K562 (cell line): ENCODE measurements at regions not wholly inside any gene's neighbourhood (a gene's known extent, or its start where the extent isn't known, plus 50 kb on each side); places are given as distances from the start of the nearest gene placed in this dataset.

Source experiments
- ATAC-seq: fragments of 200-7000 bp; cut with Tn5 transposase; 3 replicates; pipeline ENCODE4 v1.9.1; 2020; ENCODE audit warnings: moderate library complexity
- BruUV-seq: library from RNA; stranded (reverse); fragments of 400-500 nt; replicated peaks from 2 replicates; lab custom pipeline; 2021; lab: Mats Ljungman, UMichigan
- CTCF ChIA-PET: fragments of 300-600 bp; formaldehyde crosslinking; extraction: SDS; loops from one replicate; lab custom pipeline; 2021; ENCODE audit warnings: low intra/inter-chr PET ratio; lab: Yijun Ruan, JAX
- POLR2A ChIA-PET: fragments of 300-600, 350-650 bp; sonication (Branson Sonifier 250); formaldehyde crosslinking; extraction: SDS; loops from one replicate; lab custom pipeline; 2021; ENCODE audit warnings: antibody characterized with exemption, inconsistent platforms; lab: Yijun Ruan, JAX
- DNase-seq, 4 experiments: peaks; one replicate each; pipeline versions ENCODE4 v3.0.0 to v3.0.0-alpha.2; 2011 to 2018; ENCODE audit warnings: low spot score in 3 of 4, mixed read lengths in 3 of 4; ENCODE audit errors: extremely low read depth in 1 of 4
- FAIRE-seq: peaks from 2 replicates; lab custom pipeline; 2011; peaks lifted over from hg19 to GRCh38; lab: Jason Lieb, UNC
- H2AFZ ChIP-seq: 2 replicates; pipeline ENCODE4 v1.6.0; 2011; ENCODE audit warnings: low read depth, low read length, control low read depth, inconsistent platforms
- H3K27ac ChIP-seq: fragments of 200-600 bp; 3 replicates; pipeline ENCODE4 v1.8.0; 2011; ENCODE audit warnings: low read depth, mild to moderate bottlenecking, control low read depth, inconsistent platforms, low read length, moderate library complexity, mixed read lengths; ENCODE audit errors: extremely low read depth
- H3K27me3 ChIP-seq, 2 experiments: fragments of 300-600 bp in 1 of 2; 2 replicates in 1 of 2; 3 replicates in 1 of 2; pipeline versions ENCODE4 v1.6.0 to v1.8.0; 2011; ENCODE audit warnings: inconsistent platforms in 2 of 2, low read length in 2 of 2, mild to moderate bottlenecking in 1 of 2, mixed read lengths in 1 of 2, moderate library complexity in 1 of 2; ENCODE audit not compliant: control insufficient read depth in 2 of 2, insufficient read depth in 2 of 2
- H3K36me3 ChIP-seq: fragments of 300-600 bp; 3 replicates; pipeline ENCODE4 v1.8.0; 2011; ENCODE audit warnings: mild to moderate bottlenecking, low read length, inconsistent platforms; ENCODE audit not compliant: control insufficient read depth, insufficient read depth
- H3K4me1 ChIP-seq, 2 experiments: fragments of 200-600 bp in 1 of 2; replicated peaks in 1 of 2; 2 replicates in 1 of 2; 3 replicates in 1 of 2; pipeline versions ENCODE4 v1.5.1 to v1.8.0; 2011; ENCODE audit warnings: inconsistent platforms in 2 of 2, low read length in 2 of 2, mild to moderate bottlenecking in 1 of 2, mixed read lengths in 1 of 2, moderate library complexity in 1 of 2; ENCODE audit not compliant: control insufficient read depth in 2 of 2, insufficient read depth in 2 of 2
- H3K4me2 ChIP-seq: 2 replicates; pipeline ENCODE4 v1.6.1; 2011; ENCODE audit warnings: low read length, control low read depth, inconsistent platforms, mixed read lengths; ENCODE audit not compliant: insufficient read depth
- H3K4me3 ChIP-seq: fragments of 200-600 bp; sonication (generic), shearing (Covaris generic); 2 replicates; pipeline ENCODE4 v1.5.1; 2016; ENCODE audit warnings: control low read depth, inconsistent platforms
- H3K79me2 ChIP-seq: fragments of 200-600 bp; 3 replicates; pipeline ENCODE4 v1.8.0; 2011; ENCODE audit warnings: low read length, inconsistent platforms; ENCODE audit not compliant: control insufficient read depth, insufficient read depth
- H3K9ac ChIP-seq, 2 experiments: 2 replicates each; pipeline versions ENCODE4 v1.6.0 to v1.6.1; 2011; ENCODE audit warnings: low read depth in 2 of 2, low read length in 2 of 2, control low read depth in 1 of 2, inconsistent platforms in 1 of 2, mild to moderate bottlenecking in 1 of 2, mixed read lengths in 1 of 2; ENCODE audit not compliant: insufficient read depth in 1 of 2
- H3K9me1 ChIP-seq: one replicate; pipeline ENCODE4 v1.6.0; 2011; ENCODE audit warnings: inconsistent platforms, mild to moderate bottlenecking, low read length, moderate library complexity; ENCODE audit not compliant: control insufficient read depth, insufficient read depth
- H3K9me3 ChIP-seq: replicated peaks from 2 replicates; pipeline ENCODE4 v1.5.1; 2011; ENCODE audit warnings: low read depth, low read length, inconsistent platforms; ENCODE audit not compliant: control insufficient read depth, insufficient read depth
- H4K20me1 ChIP-seq: replicated peaks from 2 replicates; pipeline ENCODE4 v1.6.1; 2011; ENCODE audit warnings: low read length, inconsistent platforms, mixed read lengths; ENCODE audit not compliant: control insufficient read depth, insufficient read depth
- ATF1 ChIP-seq, 2 experiments: fragments of 450-650 bp in 1 of 2; IDR thresholded peaks; 2 replicates each; pipeline ENCODE4 v1.6.1; 2016; ENCODE audit warnings: missing compliant biosample characterization in 1 of 2, missing genetic modification characterization in 1 of 2
- ATF2 ChIP-seq: sonication (generic); formaldehyde crosslinking; IDR thresholded peaks from 2 replicates; pipeline ENCODE4 v1.8.1; 2022; ENCODE audit warnings: missing genetic modification reagents
- ATF6 ChIP-seq: sonication (generic); formaldehyde crosslinking; IDR thresholded peaks from 2 replicates; pipeline ENCODE4 v1.4.0; 2020; ENCODE audit warnings: mild to moderate bottlenecking, missing genetic modification reagents
- C11orf30 ChIP-seq: fragments of 450-650 bp; IDR thresholded peaks from 2 replicates; pipeline ENCODE4 v1.6.1; 2016; ENCODE audit warnings: low read depth, mild to moderate bottlenecking
- CCAR2 ChIP-seq: fragments of 200-400 bp; formaldehyde crosslinking; IDR thresholded peaks from 2 replicates; pipeline ENCODE4 v1.6.1; 2017; ENCODE audit warnings: mild to moderate bottlenecking, low read depth, low read length
- CHCHD3 ChIP-seq: fragments of 250-450 bp; sonication (Bioruptor Pico); IDR thresholded peaks from 2 replicates; pipeline ENCODE4 v2.1.2; 2022; ENCODE audit warnings: mild to moderate bottlenecking
- FOXK2 ChIP-seq, 2 experiments: fragments of 450-650 bp; IDR thresholded peaks in 1 of 2; conservative IDR thresholded peaks in 1 of 2; 2 replicates each; pipeline ENCODE4 v1.6.1; 2016; ENCODE audit warnings: low read depth in 2 of 2, mild to moderate bottlenecking in 1 of 2
- FOXO4 ChIP-seq: fragments of 450-650 bp; formaldehyde crosslinking; IDR thresholded peaks from 2 replicates; pipeline ENCODE4 v1.4.0; 2020; ENCODE audit warnings: mild to moderate bottlenecking, moderate library complexity
- HMGN3 ChIP-seq: IDR thresholded peaks from 2 replicates; pipeline ENCODE4 v1.6.1; 2011; ENCODE audit warnings: borderline replicate concordance, low read depth, mild to moderate bottlenecking, mixed read lengths, low read length; ENCODE audit not compliant: insufficient read length; ENCODE audit errors: extremely low read depth
- HNRNPUL1 ChIP-seq: fragments of 200-400 bp; formaldehyde crosslinking; IDR thresholded peaks from 2 replicates; pipeline ENCODE4 v1.6.1; 2017; ENCODE audit warnings: low read length
- KLF10 ChIP-seq: fragments of 250-450 bp; sonication (Bioruptor Pico); IDR thresholded peaks from 2 replicates; pipeline ENCODE4 v1.6.1; 2021; ENCODE audit warnings: matching md5 sums
- KLF16 ChIP-seq: IDR thresholded peaks from 2 replicates; pipeline ENCODE4 v1.6.1; 2016; ENCODE audit warnings: antibody characterized with exemption
- PTBP1 ChIP-seq: fragments of 200-400 bp; formaldehyde crosslinking; IDR thresholded peaks from 2 replicates; pipeline ENCODE4 v1.6.1; 2017; ENCODE audit warnings: low read depth, low read length
- SFPQ ChIP-seq: fragments of 200-400 bp; formaldehyde crosslinking; IDR thresholded peaks from 2 replicates; pipeline ENCODE4 v1.6.1; 2017; ENCODE audit warnings: mild to moderate bottlenecking, low read depth, low read length, moderate library complexity
- ZNF584 ChIP-seq: fragments of 200-800 bp; sonication (Bioruptor generic); IDR thresholded peaks from 2 replicates; pipeline ENCODE4 v1.6.1; 2016; ENCODE audit warnings: low read depth, mild to moderate bottlenecking, missing genetic modification characterization, missing compliant biosample characterization
- ZNF696 ChIP-seq: fragments of 250-450 bp; sonication (Bioruptor Pico); conservative IDR thresholded peaks from 2 replicates; pipeline ENCODE4 v1.4.0; 2020; ENCODE audit warnings: mild to moderate bottlenecking, moderate library complexity
- WGBS: fragments of 100-300 bp; shearing (Covaris generic); methylation state at CpG from one replicate; pipeline ENCODE4 v1.1.6; 2016; ENCODE audit warnings: low coverage, mixed read lengths; ENCODE audit not compliant: insufficient coverage; ENCODE audit errors: missing lambda C conversion rate; 5-methylcytosine and 5-hydroxymethylcytosine counted together
- in situ Hi-C: fragments of 300-500 bp; cut with MboI; formaldehyde crosslinking; loops from 4 replicates; pipeline ENCODE4 v1.15.0; 2018; ENCODE audit warnings: inconsistent platforms, mixed read lengths
- intact Hi-C: fragments of 100-400 bp; cut with micrococcal nuclease; formaldehyde crosslinking; loops from 2 replicates; pipeline ENCODE4 v1.14.2; 2022

- Histone ChIP-seq H3K79me2 (no peaks in the 10 kb centered on the region), H3K4me1 (no peaks in the 10 kb centered on the region), H3K4me2 (no peak overlapping the region), H3K4me3 (no peak overlapping the region), H4K20me1 (no peaks in the 10 kb centered on the region), H3K27ac (no peak overlapping the region), H3K9ac (no peak overlapping the region), H2AFZ (no peak overlapping the region), H3K36me3 (no peaks in the 10 kb centered on the region), H3K27me3 (no peaks in the 10 kb centered on the region), H3K9me3 (no peaks in the 10 kb centered on the region), H3K9me1 (no peaks in the 10 kb centered on the region)
- intact Hi-C loops (no loop called here), in situ Hi-C loops (no loop called here)
- ChIA-PET POLR2A (no interaction called here), CTCF (no interaction called here)
- ATAC-seq = no peak
- no TSS peak for BruUV-seq
- TF ChIP-seq ZNF584 (no peak), CHCHD3 (no peak), KLF10 (CRISPR knock-in tag) (no peak), HMGN3 (no peak), PTBP1 (no peak), KLF16 (no peak), ATF2 (no peak), ATF1 (CRISPR knock-in tag; IDR thresholded peaks at IDR 0.05) (no peak), ATF1 (tag; IDR thresholded peaks at IDR 0.05) (no peak), SFPQ (no peak), CCAR2 (no peak), FOXK2 (conservative IDR thresholded peaks at IDR 0.05 in 1 of 2, IDR thresholded peaks at IDR 0.05 in 1 of 2; ENCODE audit: low read depth in 2 of 2) (no peak), HNRNPUL1 (no peak), ATF6 (CRISPR knock-in tag) (no peak), C11orf30 (no peak), FOXO4 (CRISPR knock-in tag) (no peak), ZNF696 (CRISPR knock-in tag) (no peak)
- DNase-seq = no peak
- 0% methylated on average over 7 of the region's 8 CpGs for WGBS
- no peak for FAIRE-seq
Observed at GRCh38 chr9:11107196-11107595, 494.4 kb upstream of the PTPRD start.
